Astrocyte (in vitro differentiated cells and primary cell): ENCODE measurements at regions not wholly inside any gene's neighbourhood (a gene's known extent, or its start where the extent isn't known, plus 50 kb on each side); places are given as distances from the start of the nearest gene placed in this dataset.

Experiments
- DNase-seq: peaks from one replicate; pipeline ENCODE4 v3.0.0-alpha.2; 2010; ENCODE audit warnings: low read depth
- FAIRE-seq: peaks from 2 replicates; lab custom pipeline; 2011; peaks lifted over from hg19 to GRCh38; lab: Jason Lieb, UNC
- H2AFZ ChIP-seq: 2 replicates; pipeline ENCODE4 v1.6.0; 2012; ENCODE audit warnings: low read depth, low read length, inconsistent platforms
- H3K27ac ChIP-seq: 2 replicates; pipeline ENCODE4 v1.5.1; 2011; ENCODE audit warnings: low read depth, low read length, inconsistent platforms
- H3K27me3 ChIP-seq: 2 replicates; pipeline ENCODE4 v1.6.0; 2011; ENCODE audit warnings: low read length, inconsistent platforms; ENCODE audit not compliant: insufficient read depth
- H3K36me3 ChIP-seq: 2 replicates; pipeline ENCODE4 v1.5.1; 2011; ENCODE audit warnings: low read length, inconsistent platforms; ENCODE audit not compliant: insufficient read depth
- H3K4me1 ChIP-seq: 2 replicates; pipeline ENCODE4 v1.5.1; 2011; ENCODE audit warnings: low read length, inconsistent platforms; ENCODE audit not compliant: insufficient read depth
- H3K4me2 ChIP-seq: 2 replicates; pipeline ENCODE4 v1.6.0; 2012; ENCODE audit warnings: low read length, inconsistent platforms
- H3K4me3 ChIP-seq: 2 replicates; pipeline ENCODE4 v1.5.1; 2011; ENCODE audit warnings: low read depth, mild to moderate bottlenecking, low read length, inconsistent platforms; ENCODE audit not compliant: insufficient read depth
- H3K79me2 ChIP-seq: 2 replicates; pipeline ENCODE4 v1.6.0; 2012; ENCODE audit warnings: mild to moderate bottlenecking, low read length, inconsistent platforms; ENCODE audit not compliant: insufficient read depth
- H3K9ac ChIP-seq: 2 replicates; pipeline ENCODE4 v1.6.0; 2012; ENCODE audit warnings: mild to moderate bottlenecking, low read length, inconsistent platforms
- H3K9me3 ChIP-seq: 2 replicates; pipeline ENCODE4 v1.5.1; 2012; ENCODE audit warnings: low read depth, mild to moderate bottlenecking, low read length, inconsistent platforms; ENCODE audit not compliant: insufficient read depth
- H4K20me1 ChIP-seq: 2 replicates; pipeline ENCODE4 v1.6.0; 2012; ENCODE audit warnings: low read length, inconsistent platforms; ENCODE audit not compliant: insufficient read depth
- H3K27ac Mint-ChIP-seq: one replicate; pipeline ENCODE4 v1.8.0; 2021; ENCODE audit warnings: mild to moderate bottlenecking, mixed read lengths; ENCODE audit not compliant: unreplicated experiment
- H3K27me3 Mint-ChIP-seq: one replicate; pipeline ENCODE4 v1.8.0; 2021; ENCODE audit warnings: low read depth, mixed read lengths; ENCODE audit not compliant: unreplicated experiment
- H3K36me3 Mint-ChIP-seq: one replicate; pipeline ENCODE4 v1.8.0; 2021; ENCODE audit warnings: low read depth, mixed read lengths; ENCODE audit not compliant: unreplicated experiment
- H3K4me1 Mint-ChIP-seq: one replicate; pipeline ENCODE4 v1.8.0; 2021; ENCODE audit warnings: low read depth, mixed read lengths; ENCODE audit not compliant: unreplicated experiment
- H3K4me3 Mint-ChIP-seq: one replicate; pipeline ENCODE4 v1.8.0; 2021; ENCODE audit warnings: mild to moderate bottlenecking, moderate library complexity, mixed read lengths; ENCODE audit not compliant: unreplicated experiment
- H3K9me3 Mint-ChIP-seq: one replicate; pipeline ENCODE4 v1.8.0; 2021; ENCODE audit warnings: mild to moderate bottlenecking, mixed read lengths; ENCODE audit not compliant: unreplicated experiment
- EZH2 ChIP-seq: IDR thresholded peaks from 2 replicates; pipeline ENCODE4 v1.6.1; 2012; ENCODE audit warnings: mild to moderate bottlenecking, low read length, inconsistent platforms; ENCODE audit not compliant: insufficient read depth
- TF ChIP-seq, protein P1 (sequence below): IDR thresholded peaks from 2 replicates; pipeline ENCODE4 v1.5.1; 2011; ENCODE audit warnings: low read depth, mild to moderate bottlenecking, inconsistent platforms, low read length, moderate library complexity; ENCODE audit not compliant: insufficient read depth

DNA sequence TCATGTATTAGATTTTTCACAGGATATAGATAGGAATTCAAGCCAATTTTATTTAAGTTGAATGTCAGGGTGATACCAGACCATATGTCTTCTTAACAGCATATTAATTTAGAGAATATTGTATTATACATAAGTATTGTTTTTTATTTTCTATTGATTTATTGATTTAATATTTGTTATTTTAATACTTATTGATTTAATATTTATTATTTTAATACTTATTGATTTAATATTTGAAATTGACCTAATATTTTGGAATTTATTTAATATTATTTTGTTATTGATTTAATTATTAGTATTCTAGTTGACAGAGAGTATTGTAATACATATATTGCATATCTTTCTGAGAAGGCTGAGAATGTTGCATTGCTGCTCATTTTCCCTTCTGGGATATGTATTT lies 1411.8 kb upstream of the ACO1 start:
- Histone ChIP-seq H3K4me3 (no peak overlapping the region), H3K27me3 (no peaks in the 10 kb centered on the region), H2AFZ (no peak overlapping the region), H3K27ac (no peak overlapping the region), H3K4me2 (no peak overlapping the region), H3K36me3 (no peaks in the 10 kb centered on the region), H3K9ac (no peak overlapping the region), H3K9me3 (no peaks in the 10 kb centered on the region), H3K4me1 (no peaks in the 10 kb centered on the region), H3K79me2 (no peaks in the 10 kb centered on the region), H4K20me1 (no peaks in the 10 kb centered on the region)
- DNase-seq: no peak
- no peak overlapping the region for H3K27ac Mint-ChIP-seq
- peaks cover 3% of the 10 kb centered on the region for H3K4me1 Mint-ChIP-seq
- H3K4me3 Mint-ChIP-seq: no peak overlapping the region
- TF ChIP-seq, protein P1, sequence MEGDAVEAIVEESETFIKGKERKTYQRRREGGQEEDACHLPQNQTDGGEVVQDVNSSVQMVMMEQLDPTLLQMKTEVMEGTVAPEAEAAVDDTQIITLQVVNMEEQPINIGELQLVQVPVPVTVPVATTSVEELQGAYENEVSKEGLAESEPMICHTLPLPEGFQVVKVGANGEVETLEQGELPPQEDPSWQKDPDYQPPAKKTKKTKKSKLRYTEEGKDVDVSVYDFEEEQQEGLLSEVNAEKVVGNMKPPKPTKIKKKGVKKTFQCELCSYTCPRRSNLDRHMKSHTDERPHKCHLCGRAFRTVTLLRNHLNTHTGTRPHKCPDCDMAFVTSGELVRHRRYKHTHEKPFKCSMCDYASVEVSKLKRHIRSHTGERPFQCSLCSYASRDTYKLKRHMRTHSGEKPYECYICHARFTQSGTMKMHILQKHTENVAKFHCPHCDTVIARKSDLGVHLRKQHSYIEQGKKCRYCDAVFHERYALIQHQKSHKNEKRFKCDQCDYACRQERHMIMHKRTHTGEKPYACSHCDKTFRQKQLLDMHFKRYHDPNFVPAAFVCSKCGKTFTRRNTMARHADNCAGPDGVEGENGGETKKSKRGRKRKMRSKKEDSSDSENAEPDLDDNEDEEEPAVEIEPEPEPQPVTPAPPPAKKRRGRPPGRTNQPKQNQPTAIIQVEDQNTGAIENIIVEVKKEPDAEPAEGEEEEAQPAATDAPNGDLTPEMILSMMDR: no peak
- TF ChIP-seq EZH2: no peak
- no peaks in the 10 kb centered on the region for H3K9me3 Mint-ChIP-seq
- no peak for FAIRE-seq
- no peaks in the 10 kb centered on the region for H3K36me3 Mint-ChIP-seq
- no peaks in the 10 kb centered on the region for H3K27me3 Mint-ChIP-seq

DNA sequence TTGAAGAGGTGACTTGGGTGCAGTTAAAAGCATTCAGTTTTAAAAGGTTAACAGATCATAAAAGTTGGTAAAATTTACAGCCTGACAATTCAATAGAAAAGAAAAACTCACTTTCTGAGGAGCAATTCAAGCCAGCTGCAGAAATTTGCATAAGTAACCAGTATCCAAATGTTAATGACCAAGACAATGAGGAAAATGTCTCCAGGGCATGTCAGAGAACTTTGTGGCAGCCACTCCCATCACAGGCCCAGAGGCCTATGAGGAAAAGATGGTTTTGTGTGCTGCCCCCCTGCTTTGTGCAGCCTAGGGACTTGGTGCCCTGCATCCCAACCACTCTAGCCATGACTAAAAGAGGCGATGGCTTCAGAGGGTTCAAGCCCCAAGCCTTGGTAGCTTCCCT lies 1406.5 kb upstream of the ACO1 start:
- Histone ChIP-seq H4K20me1 (no peaks in the 10 kb centered on the region), H3K9me3 (no peaks in the 10 kb centered on the region), H3K4me2 (no peak overlapping the region), H2AFZ (no peak overlapping the region), H3K4me1 (no peaks in the 10 kb centered on the region), H3K36me3 (no peaks in the 10 kb centered on the region), H3K27me3 (no peaks in the 10 kb centered on the region), H3K27ac (no peak overlapping the region), H3K4me3 (no peak overlapping the region), H3K79me2 (no peaks in the 10 kb centered on the region), H3K9ac (no peak overlapping the region)
- Mint-ChIP-seq H3K9me3 (peaks cover 2% of the 10 kb centered on the region), H3K27ac (no peak overlapping the region), H3K4me1 (peaks cover 3% of the 10 kb centered on the region), H3K4me3 (no peak overlapping the region), H3K27me3 (no peaks in the 10 kb centered on the region), H3K36me3 (peaks cover 2% of the 10 kb centered on the region)
- FAIRE-seq: no peak
- TF ChIP-seq, protein P1: no peak
- no peak for TF ChIP-seq EZH2
- DNase-seq: no peak

DNA sequence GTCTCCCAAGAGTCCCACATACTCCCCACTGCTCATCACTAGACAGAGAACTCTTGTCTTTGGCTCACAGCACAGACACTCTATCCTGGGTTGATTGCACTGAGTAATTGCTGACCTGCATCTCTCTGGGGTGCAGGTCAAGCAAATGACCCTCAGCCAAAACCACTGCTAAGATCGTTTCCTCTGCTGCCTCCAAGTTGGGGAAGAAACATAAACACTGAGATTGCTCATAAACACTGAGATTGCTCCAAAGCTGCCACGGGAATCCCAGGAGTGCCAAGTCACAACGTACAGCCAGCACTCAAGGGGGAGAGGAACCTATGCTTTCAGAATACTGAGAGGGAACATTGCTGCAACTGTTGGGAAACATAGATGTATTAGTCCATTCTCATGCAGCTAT lies 1402.1 kb upstream of the ACO1 start:
- FAIRE-seq: no peak
- H3K27me3 ChIP-seq: no peaks in the 10 kb centered on the region

More for the DNA sequence above, 1402.1 kb upstream of the ACO1 start:
- Histone ChIP-seq H4K20me1 (no peaks in the 10 kb centered on the region), H2AFZ (no peak overlapping the region), H3K79me2 (no peaks in the 10 kb centered on the region), H3K4me3 (no peak overlapping the region), H3K9me3 (no peaks in the 10 kb centered on the region), H3K4me2 (no peak overlapping the region), H3K27ac (no peak overlapping the region), H3K36me3 (no peaks in the 10 kb centered on the region), H3K4me1 (no peaks in the 10 kb centered on the region), H3K9ac (no peak overlapping the region)
- TF ChIP-seq, protein P1: no peak
- TF ChIP-seq EZH2: no peak
- Mint-ChIP-seq H3K4me3 (no peak overlapping the region), H3K36me3 (peaks cover 2% of the 10 kb centered on the region), H3K9me3 (peaks cover 2% of the 10 kb centered on the region), H3K27ac (no peak overlapping the region), H3K27me3 (no peaks in the 10 kb centered on the region), H3K4me1 (no peaks in the 10 kb centered on the region)
- DNase-seq: no peak
